Neuronal stem cell (in vitro differentiated cells): ENCODE measurements at regions not wholly inside any gene's neighbourhood (a gene's known extent, or its start where the extent isn't known, plus 50 kb on each side); places are given as distances from the start of the nearest gene placed in this dataset.

Source experiments
- DNase-seq: peaks from one replicate; pipeline ENCODE4 v3.0.0-alpha.2; 2013; ENCODE audit warnings: low spot score
- H2AFZ ChIP-seq: one replicate; pipeline ENCODE4 v1.6.1; 2013; ENCODE audit warnings: mild to moderate bottlenecking, low read length, inconsistent platforms
- H2AK5ac ChIP-seq: 2 replicates; pipeline ENCODE4 v1.6.1; 2013; ENCODE audit warnings: low read depth, mild to moderate bottlenecking, inconsistent platforms, low read length, moderate library complexity, mixed read lengths
- H2BK120ac ChIP-seq: 2 replicates; pipeline ENCODE4 v1.6.1; 2013; ENCODE audit warnings: low read depth, mild to moderate bottlenecking, inconsistent platforms, low read length, moderate library complexity, mixed read lengths
- H2BK12ac ChIP-seq: one replicate; pipeline ENCODE4 v1.6.1; 2013; ENCODE audit warnings: low read length, inconsistent platforms
- H2BK15ac ChIP-seq: 2 replicates; pipeline ENCODE4 v1.6.1; 2013; ENCODE audit warnings: mild to moderate bottlenecking, low read length, inconsistent platforms, mixed read lengths
- H2BK5ac ChIP-seq: one replicate; pipeline ENCODE4 v1.6.1; 2013; ENCODE audit warnings: inconsistent platforms, mild to moderate bottlenecking, low read length, moderate library complexity
- H3K14ac ChIP-seq: one replicate; pipeline ENCODE4 v1.6.1; 2013; ENCODE audit warnings: low read length, inconsistent platforms
- H3K18ac ChIP-seq: 2 replicates; pipeline ENCODE4 v1.6.1; 2013; ENCODE audit warnings: low read length, inconsistent platforms
- H3K23ac ChIP-seq: 2 replicates; pipeline ENCODE4 v1.6.1; 2013; ENCODE audit warnings: low read depth, mild to moderate bottlenecking, mixed read lengths, low read length, inconsistent platforms; ENCODE audit not compliant: poor library complexity
- H3K27ac ChIP-seq: replicated peaks from 3 replicates; pipeline ENCODE4 v1.5.1; 2013; ENCODE audit warnings: low read length, inconsistent platforms
- H3K27me3 ChIP-seq, 3 experiments: 2 replicates each; pipeline ENCODE4 v1.6.1; 2013; ENCODE audit warnings: low read length in 3 of 3, mild to moderate bottlenecking in 2 of 3, inconsistent platforms in 1 of 3, low read depth in 1 of 3, mixed read lengths in 1 of 3, moderate library complexity in 1 of 3; ENCODE audit not compliant: control insufficient read depth in 3 of 3, insufficient read depth in 3 of 3
- H3K36me3 ChIP-seq, 2 donors: replicated peaks in 1 of 2; 2 replicates each; pipeline ENCODE4 v1.6.1; 2013; ENCODE audit warnings: low read length in 2 of 2; ENCODE audit not compliant: control insufficient read depth in 2 of 2, insufficient read depth in 2 of 2
- H3K4ac ChIP-seq: 2 replicates; pipeline ENCODE4 v1.6.1; 2013; ENCODE audit warnings: inconsistent platforms, mild to moderate bottlenecking, low read length, moderate library complexity
- H3K4me1 ChIP-seq, 2 donors: 1 replicate in 1 of 2; 2 replicates in 1 of 2; pipeline ENCODE4 v1.6.1; 2013; ENCODE audit warnings: low read length in 2 of 2, low read depth in 1 of 2; ENCODE audit not compliant: control insufficient read depth in 2 of 2, insufficient read depth in 1 of 2
- H3K4me2 ChIP-seq: one replicate; pipeline ENCODE4 v1.6.1; 2013; ENCODE audit warnings: mild to moderate bottlenecking, low read length, inconsistent platforms; ENCODE audit not compliant: insufficient read depth, poor library complexity, severe bottlenecking
- H3K4me3 ChIP-seq, 2 donors: 2 replicates each; pipeline ENCODE4 v1.5.1; 2013; ENCODE audit warnings: low read length in 2 of 2, mild to moderate bottlenecking in 2 of 2, inconsistent platforms in 1 of 2, moderate library complexity in 1 of 2
- H3K79me1 ChIP-seq: one replicate; pipeline ENCODE4 v1.6.1; 2013; ENCODE audit warnings: low read depth, mild to moderate bottlenecking, inconsistent platforms, low read length, moderate library complexity
- H3K9ac ChIP-seq: one replicate; pipeline ENCODE4 v1.6.1; 2013; ENCODE audit warnings: mild to moderate bottlenecking, low read depth, low read length, inconsistent platforms; ENCODE audit not compliant: poor library complexity
- H3K9me3 ChIP-seq, 2 donors: replicated peaks in 1 of 2; 2 replicates each; pipeline versions ENCODE3 to v1.6.1; 2013; ENCODE audit warnings: low read length in 2 of 2, mild to moderate bottlenecking in 2 of 2, inconsistent platforms in 1 of 2, low read depth in 1 of 2, mixed read lengths in 1 of 2, moderate library complexity in 1 of 2; ENCODE audit not compliant: control insufficient read depth in 2 of 2, insufficient read depth in 1 of 2
- H4K8ac ChIP-seq: one replicate; pipeline ENCODE4 v1.6.1; 2013; ENCODE audit warnings: low read depth, mild to moderate bottlenecking, inconsistent platforms, low read length, moderate library complexity
- H4K91ac ChIP-seq: one replicate; pipeline ENCODE4 v1.6.1; 2013; ENCODE audit warnings: low read length, low read depth, mild to moderate bottlenecking, inconsistent platforms; ENCODE audit not compliant: poor library complexity
- WGBS, 2 donors: extraction: QIAGEN DNeasy Blood & Tissue Kit; methylation state at CpG; one replicate each; pipeline ENCODE4 v1.1.7; 2013; ENCODE audit warnings: missing lambda C conversion rate in 2 of 2, mixed read lengths in 1 of 2; ENCODE audit not compliant: insufficient read length in 2 of 2, insufficient replicate concordance in 1 of 2; ENCODE audit errors: extremely low coverage in 2 of 2; 5-methylcytosine and 5-hydroxymethylcytosine counted together

DNA sequence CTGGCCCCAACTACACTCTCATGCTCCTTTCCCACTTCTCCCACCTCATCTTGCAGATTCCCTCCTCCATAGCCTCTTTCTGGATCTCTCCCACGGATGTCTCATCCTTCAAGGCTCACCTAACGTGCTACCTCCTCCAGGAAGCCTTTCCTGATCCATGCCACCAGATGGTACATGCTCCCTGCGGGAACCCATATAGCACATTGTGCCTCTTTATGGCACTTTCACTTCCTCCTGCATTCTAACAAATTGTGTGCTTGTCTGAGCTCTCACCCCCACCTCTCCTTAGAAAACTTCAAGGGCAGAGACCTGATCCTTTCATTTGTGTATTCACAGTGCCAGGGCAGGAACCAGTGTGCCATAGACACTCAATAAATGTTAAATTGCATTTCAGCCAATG, 63.0 kb downstream of the HES1 start:
- peaks cover 4 to 6% of the 10 kb centered on the region in 2 donors for H3K4me1 ChIP-seq
- no CpG with 5 or more reads among the region's 3 CpGs for WGBS, 2 donors
- no peak for DNase-seq
- H2BK120ac ChIP-seq = no peak overlapping the region
- no peak overlapping the region for H2AFZ ChIP-seq
- no peak overlapping the region for H2BK5ac ChIP-seq
- no peak overlapping the region for H3K4me2 ChIP-seq
- no peak overlapping the region for H3K4me3 ChIP-seq
- H3K9me3 ChIP-seq = no peaks in the 10 kb centered on the region
- H2BK15ac ChIP-seq = no peak overlapping the region
- H4K91ac ChIP-seq = no peak overlapping the region
- no peak overlapping the region for H3K14ac ChIP-seq
- H2BK12ac ChIP-seq = no peak overlapping the region
- no peak overlapping the region for H3K27ac ChIP-seq
- no peak overlapping the region for H3K18ac ChIP-seq
- no peaks in the 10 kb centered on the region for H3K79me1 ChIP-seq
- no peak overlapping the region for H3K9ac ChIP-seq
- H3K36me3 ChIP-seq = no peaks in the 10 kb centered on the region
- H2AK5ac ChIP-seq = peak overlapping the region; percentile 6
- peaks cover 0 to 22% (median 8%) of the 10 kb centered on the region in 3 experiments for H3K27me3 ChIP-seq
- H4K8ac ChIP-seq = no peak overlapping the region
- H3K23ac ChIP-seq = no peak overlapping the region
- no peak overlapping the region for H3K4ac ChIP-seq

DNA sequence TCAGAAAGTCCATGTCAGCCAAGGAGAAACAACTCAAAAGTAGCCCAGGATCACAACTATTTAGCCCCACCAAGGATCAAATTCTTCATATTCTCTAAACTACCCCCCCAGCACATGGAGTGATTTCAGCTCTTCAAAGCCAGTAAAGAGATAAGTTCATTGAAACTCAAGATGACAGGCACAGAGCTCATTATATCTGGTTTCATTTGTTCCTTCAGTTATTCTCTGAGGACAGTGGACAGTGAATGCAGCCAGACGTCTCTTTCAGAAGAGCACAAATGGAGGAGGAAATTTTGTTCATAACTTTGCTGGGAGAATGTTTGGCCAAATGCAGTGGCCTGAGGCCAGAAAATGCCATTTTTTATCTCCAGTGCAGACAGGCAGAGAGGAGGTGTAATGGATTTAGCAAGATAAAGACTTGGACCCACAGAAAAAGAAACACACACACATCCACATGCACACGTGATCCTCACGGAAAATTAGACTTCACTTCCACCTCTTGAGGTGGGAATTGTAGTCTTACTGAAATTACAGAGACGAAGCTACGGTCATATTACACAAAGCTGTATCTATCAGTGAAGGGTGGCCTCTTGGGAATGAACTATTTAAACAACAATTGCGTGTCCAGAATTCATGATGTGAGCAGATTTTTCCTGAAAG, 64.6 kb downstream of the HES1 start:
- Histone ChIP-seq H2BK12ac (no peak overlapping the region), H3K4me1 (peaks cover 6 to 10% of the 10 kb centered on the region in 2 donors), H2AK5ac (no peak overlapping the region), H3K14ac (no peak overlapping the region), H4K8ac (no peak overlapping the region), H3K79me1 (no peaks in the 10 kb centered on the region), H3K4me2 (no peak overlapping the region), H3K27me3 (peaks cover 0 to 17% (median 8%) of the 10 kb centered on the region in 3 experiments), H3K4ac (no peak overlapping the region), H3K9me3 (no peaks in the 10 kb centered on the region), H2BK15ac (no peak overlapping the region), H2AFZ (peak overlapping the region; percentile 15), H2BK120ac (no peak overlapping the region), H3K18ac (no peak overlapping the region), H3K27ac (no peak overlapping the region), H3K9ac (no peak overlapping the region), H3K36me3 (no peaks in the 10 kb centered on the region), H2BK5ac (no peak overlapping the region), H4K91ac (no peak overlapping the region), H3K4me3 (no peak overlapping the region), H3K23ac (no peak overlapping the region)
- DNase-seq = no peak
- WGBS, 2 donors = no CpG with 5 or more reads among the region's 6 CpGs

DNA sequence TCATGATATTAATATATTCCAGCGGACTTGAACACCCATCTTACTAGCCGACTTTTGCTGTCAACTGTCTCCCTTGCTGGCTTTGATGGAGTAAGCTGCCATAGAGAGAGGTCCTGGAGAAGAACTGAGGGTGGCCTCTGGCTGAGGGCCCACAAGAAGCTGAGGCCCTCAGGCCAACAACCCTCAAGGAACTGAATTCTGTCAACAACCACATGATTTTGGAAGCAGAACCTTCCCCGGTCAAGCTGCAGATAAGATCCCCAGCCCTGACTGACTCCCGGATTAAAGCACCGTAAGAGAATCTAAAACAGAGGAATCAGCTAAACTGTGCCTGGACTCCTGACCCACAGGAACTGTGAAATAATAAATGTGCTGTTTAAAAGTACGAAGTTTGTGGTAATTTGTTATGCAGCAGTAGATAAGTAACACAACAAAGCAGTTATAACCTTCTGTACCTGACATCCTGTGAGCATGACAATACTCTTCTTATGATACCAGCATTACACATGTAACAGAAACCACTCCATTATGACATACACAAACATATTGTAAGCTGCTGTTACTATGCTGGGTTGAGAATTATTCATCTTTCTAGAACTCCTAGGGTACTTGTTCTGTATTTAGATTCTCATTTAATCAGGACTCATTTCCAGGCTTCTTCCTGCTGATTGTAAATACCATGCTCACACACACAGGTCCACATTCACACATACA, 66.2 kb downstream of the HES1 start:
- no peak overlapping the region for H4K8ac ChIP-seq
- no peak overlapping the region for H2BK120ac ChIP-seq
- DNase-seq = no peak
- no peak overlapping the region for H3K14ac ChIP-seq
- no peak overlapping the region for H2BK5ac ChIP-seq
- no peak overlapping the region for H3K4me2 ChIP-seq
- H3K4me1 ChIP-seq = peaks cover 6 to 18% of the 10 kb centered on the region in 2 donors
- H2BK12ac ChIP-seq = peak overlapping the region; percentile 27
- H3K27ac ChIP-seq = no peak overlapping the region
- H2BK15ac ChIP-seq = no peak overlapping the region
- peak overlapping the region; percentile 63 for H3K9ac ChIP-seq
- peaks cover 0 to 12% (median 8%) of the 10 kb centered on the region in 3 experiments for H3K27me3 ChIP-seq
- H3K23ac ChIP-seq = no peak overlapping the region
- no peak overlapping the region for H2AK5ac ChIP-seq
- H3K18ac ChIP-seq = no peak overlapping the region
- H3K4me3 ChIP-seq = no peak overlapping the region
- no peak overlapping the region for H3K4ac ChIP-seq
- no peak overlapping the region for H2AFZ ChIP-seq
- H4K91ac ChIP-seq = no peak overlapping the region
- H3K79me1 ChIP-seq = no peaks in the 10 kb centered on the region
- H3K9me3 ChIP-seq = no peaks in the 10 kb centered on the region
- no CpG with 5 or more reads among the region's 6 CpGs for WGBS, 2 donors
- no peaks in the 10 kb centered on the region for H3K36me3 ChIP-seq

DNA sequence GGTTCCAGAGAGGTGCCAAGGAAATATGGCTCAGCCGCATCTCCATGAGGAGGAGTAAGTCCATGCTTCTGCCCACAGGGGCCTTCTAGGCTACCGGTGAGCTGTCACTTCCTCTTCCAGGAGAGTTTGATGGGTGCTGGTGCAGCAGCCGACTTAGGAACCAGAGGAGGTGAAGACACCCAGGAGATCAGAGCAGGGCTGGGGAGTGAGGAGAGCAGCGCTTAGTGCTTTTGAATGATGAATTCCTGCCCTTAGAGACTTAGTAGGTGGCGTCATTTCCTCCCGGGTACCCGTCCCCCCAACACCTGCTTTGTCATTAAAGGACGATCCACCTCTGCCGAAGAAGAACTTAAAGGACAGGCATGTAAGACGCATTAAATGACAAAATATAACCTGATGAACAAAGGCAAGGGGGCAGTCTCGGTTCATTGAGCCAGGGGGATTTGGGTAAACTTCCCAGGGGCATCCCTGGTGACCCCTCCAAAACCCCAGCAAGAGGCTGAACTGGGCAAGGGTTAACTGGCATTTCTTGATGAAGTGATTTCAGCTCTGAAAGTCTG, 67.6 kb downstream of the HES1 start:
- Histone ChIP-seq H3K4me3 (peak overlapping the region in 1 of 2 donors; percentile 51), H3K18ac (peak overlapping the region; percentile 94), H4K91ac (no peak overlapping the region), H3K4ac (no peak overlapping the region), H2BK5ac (peak overlapping the region; percentile 14), H2BK120ac (peak overlapping the region; percentile 25), H3K9me3 (no peaks in the 10 kb centered on the region), H3K14ac (no peak overlapping the region), H3K36me3 (no peaks in the 10 kb centered on the region), H3K23ac (no peak overlapping the region), H2BK12ac (peak overlapping the region; percentile 30), H3K4me1 (peaks cover 6 to 18% of the 10 kb centered on the region in 2 donors), H2AFZ (peak overlapping the region; percentile 86), H3K4me2 (peak overlapping the region; percentile 73), H3K27ac (no peak overlapping the region), H3K9ac (no peak overlapping the region), H2BK15ac (peak overlapping the region; percentile 62), H3K79me1 (no peaks in the 10 kb centered on the region), H4K8ac (no peak overlapping the region), H3K27me3 (peaks cover 0 to 8% (median 3%) of the 10 kb centered on the region in 3 experiments), H2AK5ac (no peak overlapping the region)
- DNase-seq = no peak
- no CpG with 5 or more reads among the region's 11 CpGs for whole genome bisulfite sequencing, 2 donors
